ENCODE measurements at regions not wholly inside any gene's neighbourhood (a gene's known extent, or its start where the extent isn't known, plus 50 kb on each side); places are given as distances from the start of the nearest gene placed in this dataset.
A peak's percentile ranks its signal among the peaks of the same experiment; 100 is the strongest.

GRCh38 chr2:191754103-191754502 is 76.2 kb downstream of the NABP1 start:
- Histone ChIP-seq H3K9me3 (ENCODE audit: control insufficient read depth, low read length) (no peaks in the 10 kb centered on the region), H3K4me1 (ENCODE audit: control insufficient read depth, insufficient read depth, low read length, poor library complexity, severe bottlenecking) (no peaks in the 10 kb centered on the region), H3K36me3 (ENCODE audit: control insufficient read depth, insufficient read depth, low read length) (no peaks in the 10 kb centered on the region), H3K27me3 (replicated peaks; ENCODE audit: control insufficient read depth, insufficient read depth, low read length, poor library complexity, severe bottlenecking) (no peaks in the 10 kb centered on the region), H3K27ac (ENCODE audit: insufficient read depth, low read length, poor library complexity, severe bottlenecking) (no peak overlapping the region), H3K4me3 (ENCODE audit: insufficient read depth, low read depth, low read length, poor library complexity, severe bottlenecking) (no peak overlapping the region)
- DNase-seq, result no peak

- Histone ChIP-seq H3K4me1 (ENCODE audit: control insufficient read depth, insufficient read depth, low read length, poor library complexity, severe bottlenecking) (no peaks in the 10 kb centered on the region), H3K36me3 (ENCODE audit: control insufficient read depth, insufficient read depth, low read length) (no peaks in the 10 kb centered on the region), H3K9me3 (ENCODE audit: control insufficient read depth, low read length) (no peaks in the 10 kb centered on the region), H3K4me3 (ENCODE audit: insufficient read depth, low read depth, low read length, poor library complexity, severe bottlenecking) (no peak overlapping the region), H3K27ac (ENCODE audit: insufficient read depth, low read length, poor library complexity, severe bottlenecking) (no peak overlapping the region), H3K27me3 (replicated peaks; ENCODE audit: control insufficient read depth, insufficient read depth, low read length, poor library complexity, severe bottlenecking) (no peaks in the 10 kb centered on the region)
- DNase-seq, result no peak
Observed at GRCh38 chr2:191756761-191757160, 78.8 kb downstream of the NABP1 start.

GRCh38 chr2:191757208-191757607 is 79.3 kb downstream of the NABP1 start:
- DNase-seq, result no peak
- Histone ChIP-seq H3K4me3 (ENCODE audit: insufficient read depth, low read depth, low read length, poor library complexity, severe bottlenecking) (no peak overlapping the region), H3K27me3 (replicated peaks; ENCODE audit: control insufficient read depth, insufficient read depth, low read length, poor library complexity, severe bottlenecking) (no peaks in the 10 kb centered on the region), H3K36me3 (ENCODE audit: control insufficient read depth, insufficient read depth, low read length) (no peaks in the 10 kb centered on the region), H3K4me1 (ENCODE audit: control insufficient read depth, insufficient read depth, low read length, poor library complexity, severe bottlenecking) (no peaks in the 10 kb centered on the region), H3K9me3 (ENCODE audit: control insufficient read depth, low read length) (no peaks in the 10 kb centered on the region), H3K27ac (ENCODE audit: insufficient read depth, low read length, poor library complexity, severe bottlenecking) (no peak overlapping the region)

- no peaks in the 10 kb centered on the region for H3K4me1 ChIP-seq (ENCODE audit: control insufficient read depth, insufficient read depth, low read length, poor library complexity, severe bottlenecking)
- H3K9me3 ChIP-seq (ENCODE audit: control insufficient read depth, low read length), result no peaks in the 10 kb centered on the region
- DNase-seq, result peak; percentile 13 to 28 (median 18)
- H3K36me3 ChIP-seq (ENCODE audit: control insufficient read depth, insufficient read depth, low read length), result no peaks in the 10 kb centered on the region
- no peaks in the 10 kb centered on the region for H3K27me3 ChIP-seq (replicated peaks; ENCODE audit: control insufficient read depth, insufficient read depth, low read length, poor library complexity, severe bottlenecking)
- no peak overlapping the region for H3K27ac ChIP-seq (ENCODE audit: insufficient read depth, low read length, poor library complexity, severe bottlenecking)
- H3K4me3 ChIP-seq (ENCODE audit: insufficient read depth, low read depth, low read length, poor library complexity, severe bottlenecking), result no peak overlapping the region
Observed at GRCh38 chr2:191758518-191759507, 80.9 kb downstream of the NABP1 start.

GRCh38 chr2:191759680-191760079 is 81.7 kb downstream of the NABP1 start:
- no peaks in the 10 kb centered on the region for H3K9me3 ChIP-seq (ENCODE audit: control insufficient read depth, low read length)
- H3K27ac ChIP-seq (ENCODE audit: insufficient read depth, low read length, poor library complexity, severe bottlenecking), result no peak overlapping the region
- H3K27me3 ChIP-seq (replicated peaks; ENCODE audit: control insufficient read depth, insufficient read depth, low read length, poor library complexity, severe bottlenecking), result no peaks in the 10 kb centered on the region
- no peak for DNase-seq
- H3K4me1 ChIP-seq (ENCODE audit: control insufficient read depth, insufficient read depth, low read length, poor library complexity, severe bottlenecking), result no peaks in the 10 kb centered on the region
- H3K4me3 ChIP-seq (ENCODE audit: insufficient read depth, low read depth, low read length, poor library complexity, severe bottlenecking), result no peak overlapping the region
- H3K36me3 ChIP-seq (ENCODE audit: control insufficient read depth, insufficient read depth, low read length), result no peaks in the 10 kb centered on the region

GRCh38 chr2:191760655-191761262 is 82.8 kb downstream of the NABP1 start:
- H3K4me1 ChIP-seq (ENCODE audit: control insufficient read depth, insufficient read depth, low read length, poor library complexity, severe bottlenecking), result no peaks in the 10 kb centered on the region
- no peaks in the 10 kb centered on the region for H3K36me3 ChIP-seq (ENCODE audit: control insufficient read depth, insufficient read depth, low read length)
- H3K27me3 ChIP-seq (replicated peaks; ENCODE audit: control insufficient read depth, insufficient read depth, low read length, poor library complexity, severe bottlenecking), result no peaks in the 10 kb centered on the region
- DNase-seq, result no peak
- no peak overlapping the region for H3K27ac ChIP-seq (ENCODE audit: insufficient read depth, low read length, poor library complexity, severe bottlenecking)
- H3K9me3 ChIP-seq (ENCODE audit: control insufficient read depth, low read length), result no peaks in the 10 kb centered on the region
- H3K4me3 ChIP-seq (ENCODE audit: insufficient read depth, low read depth, low read length, poor library complexity, severe bottlenecking), result no peak overlapping the region

- DNase-seq, result no peak
- Histone ChIP-seq H3K27ac (ENCODE audit: insufficient read depth, low read length, poor library complexity, severe bottlenecking) (no peak overlapping the region), H3K4me3 (ENCODE audit: insufficient read depth, low read depth, low read length, poor library complexity, severe bottlenecking) (no peak overlapping the region), H3K9me3 (ENCODE audit: control insufficient read depth, low read length) (no peaks in the 10 kb centered on the region), H3K4me1 (ENCODE audit: control insufficient read depth, insufficient read depth, low read length, poor library complexity, severe bottlenecking) (no peaks in the 10 kb centered on the region), H3K36me3 (ENCODE audit: control insufficient read depth, insufficient read depth, low read length) (no peaks in the 10 kb centered on the region), H3K27me3 (replicated peaks; ENCODE audit: control insufficient read depth, insufficient read depth, low read length, poor library complexity, severe bottlenecking) (no peaks in the 10 kb centered on the region)
Observed at GRCh38 chr2:191773136-191773535, 73.8 kb downstream of the CAVIN2 start.

GRCh38 chr2:191777351-191777750 is 69.5 kb downstream of the CAVIN2 start:
- no peaks in the 10 kb centered on the region for H3K27me3 ChIP-seq (replicated peaks; ENCODE audit: control insufficient read depth, insufficient read depth, low read length, poor library complexity, severe bottlenecking)
- no peaks in the 10 kb centered on the region for H3K9me3 ChIP-seq (ENCODE audit: control insufficient read depth, low read length)
- DNase-seq, result no peak
- H3K4me3 ChIP-seq (ENCODE audit: insufficient read depth, low read depth, low read length, poor library complexity, severe bottlenecking), result no peak overlapping the region
- no peaks in the 10 kb centered on the region for H3K36me3 ChIP-seq (ENCODE audit: control insufficient read depth, insufficient read depth, low read length)
- H3K4me1 ChIP-seq (ENCODE audit: control insufficient read depth, insufficient read depth, low read length, poor library complexity, severe bottlenecking), result no peaks in the 10 kb centered on the region
- H3K27ac ChIP-seq (ENCODE audit: insufficient read depth, low read length, poor library complexity, severe bottlenecking), result no peak overlapping the region

GRCh38 chr2:191778041-191778440 is 68.8 kb downstream of the CAVIN2 start:
- H3K27me3 ChIP-seq (replicated peaks; ENCODE audit: control insufficient read depth, insufficient read depth, low read length, poor library complexity, severe bottlenecking), result no peaks in the 10 kb centered on the region
- no peaks in the 10 kb centered on the region for H3K9me3 ChIP-seq (ENCODE audit: control insufficient read depth, low read length)
- no peak overlapping the region for H3K27ac ChIP-seq (ENCODE audit: insufficient read depth, low read length, poor library complexity, severe bottlenecking)
- H3K36me3 ChIP-seq (ENCODE audit: control insufficient read depth, insufficient read depth, low read length), result no peaks in the 10 kb centered on the region
- no peaks in the 10 kb centered on the region for H3K4me1 ChIP-seq (ENCODE audit: control insufficient read depth, insufficient read depth, low read length, poor library complexity, severe bottlenecking)
- H3K4me3 ChIP-seq (ENCODE audit: insufficient read depth, low read depth, low read length, poor library complexity, severe bottlenecking), result no peak overlapping the region
- no peak for DNase-seq

GRCh38 chr2:191782351-191782750 is 64.5 kb downstream of the CAVIN2 start:
- H3K4me1 ChIP-seq (ENCODE audit: control insufficient read depth, insufficient read depth, low read length, poor library complexity, severe bottlenecking), result no peaks in the 10 kb centered on the region
- no peaks in the 10 kb centered on the region for H3K9me3 ChIP-seq (ENCODE audit: control insufficient read depth, low read length)
- no peak overlapping the region for H3K4me3 ChIP-seq (ENCODE audit: insufficient read depth, low read depth, low read length, poor library complexity, severe bottlenecking)
- no peak for DNase-seq
- no peaks in the 10 kb centered on the region for H3K27me3 ChIP-seq (replicated peaks; ENCODE audit: control insufficient read depth, insufficient read depth, low read length, poor library complexity, severe bottlenecking)
- no peaks in the 10 kb centered on the region for H3K36me3 ChIP-seq (ENCODE audit: control insufficient read depth, insufficient read depth, low read length)
- no peak overlapping the region for H3K27ac ChIP-seq (ENCODE audit: insufficient read depth, low read length, poor library complexity, severe bottlenecking)

Measured in effector memory CD4-positive, alpha-beta T cell (primary cell).